B cell (primary cell): ENCODE measurements at regions not wholly inside any gene's neighbourhood (a gene's known extent, or its start where the extent isn't known, plus 50 kb on each side); places are given as distances from the start of the nearest gene placed in this dataset.
"Not testable (repeated sequence)": the region's sequence is repeated elsewhere in the genome, so short reads cannot be mapped to it uniquely, and the experiment has no call there.

Experiments
- ATAC-seq: fragments of 200-7000 bp; cut with Tn5 transposase; one replicate; pipeline ENCODE4 v1.10.0; 2021; ENCODE audit warnings: low read depth, mild to moderate bottlenecking, moderate number of reproducible peaks, moderate library complexity
- CTCF ChIA-PET: fragments of 350-600 bp; sonication (Branson Sonifier 250); formaldehyde crosslinking; loops from one replicate; lab custom pipeline; 2021; ENCODE audit warnings: antibody characterized with exemption, inconsistent platforms; lab: Charles Lee
- POLR2A ChIA-PET: fragments of 350-600 bp; sonication (Branson Sonifier 250); formaldehyde crosslinking; loops from one replicate; lab custom pipeline; 2021; ENCODE audit warnings: antibody characterized with exemption; lab: Charles Lee
- DNase-seq: peaks from one replicate; pipeline ENCODE4 v3.0.0; 2013
- H2AFZ ChIP-seq: 2 replicates; pipeline ENCODE4 v1.6.1; 2012; ENCODE audit warnings: mild to moderate bottlenecking, low read depth, low read length; ENCODE audit not compliant: insufficient read depth, poor library complexity, severe bottlenecking
- H3K27ac ChIP-seq, 2 donors: 1 replicate in 1 of 2; 2 replicates in 1 of 2; pipeline ENCODE4 v1.5.1; 2012 to 2013; ENCODE audit warnings: low read length in 2 of 2, mild to moderate bottlenecking in 2 of 2, moderate library complexity in 1 of 2
- H3K27me3 ChIP-seq, 4 experiments: fragments of 200-600 bp in 1 of 4; sonication (generic) in 1 of 4; replicated peaks in 1 of 4; 1 replicate in 2 of 4; 2 replicates in 2 of 4; pipeline versions ENCODE4 v1.6.1 to v1.7.0; 2013 to 2016; ENCODE audit warnings: low read length in 3 of 4, mild to moderate bottlenecking in 2 of 4, mixed read lengths in 1 of 4, moderate library complexity in 1 of 4; ENCODE audit not compliant: insufficient read depth in 4 of 4, control insufficient read depth in 3 of 4; ENCODE audit errors: control extremely low read depth in 1 of 4
- H3K36me3 ChIP-seq, 2 experiments: replicated peaks in 1 of 2; 1 replicate in 1 of 2; 2 replicates in 1 of 2; pipeline versions ENCODE4 v1.6.1 to v1.7.1; 2013; ENCODE audit warnings: low read length in 1 of 2; ENCODE audit not compliant: insufficient read depth in 2 of 2, control insufficient read depth in 1 of 2; ENCODE audit errors: control extremely low read depth in 1 of 2, extremely low read depth in 1 of 2
- H3K4me1 ChIP-seq, 2 donors: fragments of 200-600 bp in 1 of 2; sonication (generic) in 1 of 2; 1 replicate in 1 of 2; 2 replicates in 1 of 2; pipeline versions ENCODE4 v1.5.1 to v1.6.1; 2013 to 2017; ENCODE audit warnings: low read length in 2 of 2; ENCODE audit not compliant: control insufficient read depth in 2 of 2, insufficient read depth in 2 of 2
- H3K4me2 ChIP-seq: replicated peaks from 2 replicates; pipeline ENCODE3; 2012; ENCODE audit warnings: mild to moderate bottlenecking, low read depth, low read length; ENCODE audit not compliant: poor library complexity, severe bottlenecking
- H3K4me3 ChIP-seq, 5 experiments: fragments of 200-600 bp in 1 of 5; sonication (generic) in 1 of 5; 1 replicate in 3 of 5; 2 replicates in 2 of 5; pipeline versions ENCODE4 v1.5.1 to v1.7.0; 2011 to 2016; ENCODE audit warnings: low read length in 4 of 5, mild to moderate bottlenecking in 4 of 5, low read depth in 2 of 5, control low read depth in 1 of 5, moderate library complexity in 1 of 5; ENCODE audit not compliant: insufficient read depth in 1 of 5; ENCODE audit errors: control extremely low read depth in 1 of 5, extremely low read depth in 1 of 5
- H3K79me2 ChIP-seq: fragments of 200-600 bp; sonication (generic); one replicate; pipeline ENCODE4 v1.6.0; 2016; ENCODE audit warnings: low read length; ENCODE audit not compliant: control insufficient read depth, insufficient read depth
- H3K9ac ChIP-seq: fragments of 200-600 bp; sonication (generic); 2 replicates; pipeline ENCODE4 v1.6.1; 2017; ENCODE audit warnings: mild to moderate bottlenecking, low read length, moderate library complexity
- H3K9me3 ChIP-seq, 3 donors: one replicate each; pipeline versions ENCODE4 v1.6.1 to v1.7.1; 2013; ENCODE audit warnings: low read length in 2 of 3; ENCODE audit not compliant: control insufficient read depth in 2 of 3, insufficient read depth in 1 of 3; ENCODE audit errors: control extremely low read depth in 1 of 3
- H4K20me1 ChIP-seq: 2 replicates; pipeline ENCODE4 v1.6.0; 2012; ENCODE audit warnings: mild to moderate bottlenecking, low read length; ENCODE audit not compliant: insufficient read depth, control insufficient read depth, poor library complexity, severe bottlenecking
- H3K27ac Mint-ChIP-seq: one replicate; pipeline ENCODE4 v1.8.0; 2021; ENCODE audit warnings: mixed read lengths
- H3K27me3 Mint-ChIP-seq: one replicate; pipeline ENCODE4 v1.8.0; 2021; ENCODE audit warnings: mixed read lengths
- H3K4me1 Mint-ChIP-seq: one replicate; pipeline ENCODE4 v1.8.0; 2021; ENCODE audit warnings: mixed read lengths
- H3K4me3 Mint-ChIP-seq: one replicate; pipeline ENCODE4 v1.8.0; 2021; ENCODE audit warnings: mixed read lengths
- H3K9me3 Mint-ChIP-seq: one replicate; pipeline ENCODE4 v1.8.0; 2022; ENCODE audit warnings: mixed read lengths; ENCODE audit not compliant: insufficient read depth
- CTCF ChIP-seq: fragments of 200-600 bp; IDR thresholded peaks from one replicate; pipeline ENCODE4 v1.8.0; 2022; ENCODE audit warnings: antibody characterized with exemption, mild to moderate bottlenecking
- EZH2 ChIP-seq: IDR thresholded peaks from 2 replicates; pipeline ENCODE4 v1.6.1; 2012; ENCODE audit warnings: borderline replicate concordance, low read depth, mild to moderate bottlenecking, moderate library complexity, low read length; ENCODE audit not compliant: insufficient read depth, poor library complexity, severe bottlenecking
- WGBS: methylation state at CpG from one replicate; pipeline ENCODE4 v1.1.5; 2013; ENCODE audit warnings: missing lambda C conversion rate; ENCODE audit not compliant: insufficient coverage; 5-methylcytosine and 5-hydroxymethylcytosine counted together
- intact Hi-C: fragments of 100-400 bp; cut with micrococcal nuclease; formaldehyde crosslinking; loops from one replicate; pipeline ENCODE4 v1.10.0; 2022

GRCh38 chr7:89845952-89846351 is 308.3 kb upstream of the STEAP1 start:
- ATAC-seq = no peak

GRCh38 chr7:89849052-89849451 is 305.2 kb upstream of the STEAP1 start:
- Histone ChIP-seq H3K36me3 (no peaks in the 10 kb centered on the region), H3K27ac (no peak overlapping the region), H3K9me3 (no peaks in the 10 kb centered on the region), H3K4me3 (no peak overlapping the region), H3K4me1 (no peaks in the 10 kb centered on the region), H2AFZ (no peak overlapping the region), H3K79me2 (no peaks in the 10 kb centered on the region), H3K27me3 (no peaks in the 10 kb centered on the region), H3K9ac (no peak overlapping the region), H4K20me1 (no peaks in the 10 kb centered on the region), H3K4me2 (no peak overlapping the region)
- no peak for DNase-seq
- no CpG with 5 or more reads among the region's 4 CpGs for WGBS
- Mint-ChIP-seq H3K27ac (no peak overlapping the region), H3K4me1 (no peaks in the 10 kb centered on the region), H3K9me3 (peaks cover 3% of the 10 kb centered on the region), H3K27me3 (no peaks in the 10 kb centered on the region), H3K4me3 (no peak overlapping the region)
- intact Hi-C loops = no loop called here
- TF ChIP-seq CTCF (no peak), EZH2 (no peak)
- ChIA-PET CTCF (no interaction called here), POLR2A (no interaction called here)
- ATAC-seq = no peak

More at GRCh38 chr7:89845952-89846351, 308.3 kb upstream of the STEAP1 start:
- intact Hi-C loops = no loop called here
- Histone ChIP-seq H3K4me3 (no peak overlapping the region), H2AFZ (no peak overlapping the region), H3K27me3 (no peaks in the 10 kb centered on the region), H3K9me3 (no peaks in the 10 kb centered on the region), H3K4me2 (no peak overlapping the region), H4K20me1 (no peaks in the 10 kb centered on the region), H3K36me3 (no peaks in the 10 kb centered on the region), H3K9ac (no peak overlapping the region), H3K79me2 (no peaks in the 10 kb centered on the region), H3K27ac (no peak overlapping the region), H3K4me1 (no peaks in the 10 kb centered on the region)
- no peak overlapping the region for H3K27ac Mint-ChIP-seq
- H3K4me1 Mint-ChIP-seq = no peaks in the 10 kb centered on the region
- DNase-seq = no peak
- no CpG with 5 or more reads among the region's 2 CpGs for WGBS
- no peak overlapping the region for H3K4me3 Mint-ChIP-seq
- CTCF ChIA-PET = no interaction called here
- TF ChIP-seq CTCF (no peak), EZH2 (no peak)
- H3K27me3 Mint-ChIP-seq = no peaks in the 10 kb centered on the region
- peaks cover 3% of the 10 kb centered on the region for H3K9me3 Mint-ChIP-seq
- POLR2A ChIA-PET = no interaction called here

- H2AFZ ChIP-seq, H3K4me3 Mint-ChIP-seq, H3K27ac Mint-ChIP-seq, CTCF ChIA-PET, H3K4me3 ChIP-seq, H4K20me1 ChIP-seq, DNase-seq, H3K9me3 Mint-ChIP-seq, H3K27me3 Mint-ChIP-seq, H3K4me1 ChIP-seq, H3K4me1 Mint-ChIP-seq, H3K27ac ChIP-seq, H3K79me2 ChIP-seq, H3K36me3 ChIP-seq, intact Hi-C loops, ATAC-seq, H3K9me3 ChIP-seq, H3K4me2 ChIP-seq, H3K27me3 ChIP-seq, POLR2A ChIA-PET, H3K9ac ChIP-seq: not testable (repeated sequence)
Observed at GRCh38 chr7:89857053-89857452, 297.2 kb upstream of the STEAP1 start.
